ENCODE measurements at regions not wholly inside any gene's neighbourhood (a gene's known extent, or its start where the extent isn't known, plus 50 kb on each side); places are given as distances from the start of the nearest gene placed in this dataset.
"Not testable (repeated sequence)": the region's sequence is repeated elsewhere in the genome, so short reads cannot be mapped to it uniquely, and the experiment has no call there.

DNA sequence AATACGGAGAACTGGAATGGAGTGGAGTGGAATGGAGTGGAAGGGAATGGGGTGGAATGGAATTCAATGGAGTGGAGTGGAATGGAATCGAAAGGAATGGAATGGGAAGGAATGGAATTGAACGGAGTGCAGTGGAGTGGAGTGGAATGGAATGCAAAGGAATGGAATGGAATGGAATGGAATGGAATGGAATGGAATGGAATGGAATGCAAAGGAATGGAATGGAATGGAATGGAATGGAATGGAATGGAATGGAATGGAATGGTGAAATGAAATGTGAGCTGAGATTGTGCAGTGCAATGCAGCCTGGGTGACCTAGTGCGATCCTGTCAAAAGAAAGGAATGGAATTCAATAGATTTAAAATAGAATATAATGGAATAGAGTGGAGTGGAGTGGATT, 357.3 kb upstream of the WSB1 start:
- POLR2A ChIA-PET; CTCF ChIA-PET; H3K4me3 ChIP-seq (ENCODE audit: low read depth, low read length); DNase-seq (ENCODE audit: low read depth, low spot score): not testable (repeated sequence)

DNA sequence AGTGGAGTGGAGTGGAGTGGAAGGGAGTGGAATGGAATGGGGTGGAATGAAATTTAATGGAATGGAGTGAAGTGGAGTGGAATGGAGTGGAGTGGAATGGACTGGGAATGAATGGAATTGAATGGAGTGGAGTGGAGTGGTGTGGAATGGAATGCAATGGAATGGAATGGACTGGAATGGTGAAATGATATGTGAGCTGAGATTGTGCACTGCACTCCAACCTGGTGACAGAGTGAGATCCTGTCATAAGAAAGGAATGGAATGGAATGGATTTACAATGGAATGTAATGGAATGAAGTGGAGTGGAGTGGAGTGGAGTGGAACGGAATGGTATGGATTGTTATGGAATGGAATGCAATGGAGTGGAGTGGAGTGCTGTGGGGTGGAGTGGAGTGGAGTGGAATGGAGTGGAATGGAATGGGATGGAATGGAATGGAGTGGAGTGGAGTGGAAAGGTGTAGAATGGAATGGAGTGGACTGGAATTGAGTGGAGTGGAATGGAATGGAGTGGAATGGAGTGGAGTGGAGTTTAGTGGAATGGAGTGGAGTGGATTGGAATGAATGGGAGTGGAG, 356.1 kb upstream of the WSB1 start:
- POLR2A ChIA-PET; CTCF ChIA-PET; H3K4me3 ChIP-seq (ENCODE audit: low read depth, low read length); DNase-seq (ENCODE audit: low read depth, low spot score): not testable (repeated sequence)

DNA sequence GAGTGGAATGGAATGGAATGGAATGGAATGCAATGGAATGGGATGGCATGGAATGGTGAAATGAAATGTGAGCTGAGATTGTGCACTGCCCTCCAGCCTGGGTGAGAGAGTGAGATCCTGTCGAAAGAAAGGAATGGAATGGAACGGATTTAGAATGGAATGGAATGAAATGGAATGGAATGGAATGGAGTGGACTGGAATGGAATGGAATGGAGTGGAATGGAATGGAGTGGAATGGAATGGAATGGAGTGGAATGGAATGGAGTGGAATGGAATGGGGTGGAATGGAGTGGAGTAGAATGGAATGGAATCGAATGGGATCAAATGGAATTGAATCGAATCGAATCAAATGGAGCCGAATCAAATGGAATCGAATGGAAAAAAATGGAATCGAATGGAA, 354.2 kb upstream of the WSB1 start:
- POLR2A ChIA-PET; DNase-seq (ENCODE audit: low read depth, low spot score); H3K4me3 ChIP-seq (ENCODE audit: low read depth, low read length); CTCF ChIA-PET: not testable (repeated sequence)

DNA sequence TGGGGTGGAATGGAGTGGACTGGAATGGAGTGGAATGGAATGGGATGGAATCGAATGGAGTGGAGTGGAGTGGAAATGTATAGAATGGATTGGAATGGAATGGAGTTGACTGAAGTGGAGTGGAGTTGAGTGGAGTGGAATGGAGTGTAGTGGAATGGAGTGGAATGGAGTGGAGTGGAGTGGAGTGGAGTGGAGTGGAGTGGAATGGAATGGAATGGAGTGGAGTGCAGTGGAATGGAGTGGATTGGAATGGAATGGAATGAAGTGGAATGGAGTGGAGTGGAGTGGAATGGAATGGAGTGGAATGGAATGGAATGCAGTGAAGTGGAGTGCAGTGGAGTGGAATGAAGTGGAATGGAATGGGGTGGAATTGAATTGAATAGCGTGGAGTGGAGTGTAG, 353.3 kb upstream of the WSB1 start:
- POLR2A ChIA-PET; H3K4me3 ChIP-seq (ENCODE audit: low read depth, low read length); DNase-seq (ENCODE audit: low read depth, low spot score); CTCF ChIA-PET: not testable (repeated sequence)

DNA sequence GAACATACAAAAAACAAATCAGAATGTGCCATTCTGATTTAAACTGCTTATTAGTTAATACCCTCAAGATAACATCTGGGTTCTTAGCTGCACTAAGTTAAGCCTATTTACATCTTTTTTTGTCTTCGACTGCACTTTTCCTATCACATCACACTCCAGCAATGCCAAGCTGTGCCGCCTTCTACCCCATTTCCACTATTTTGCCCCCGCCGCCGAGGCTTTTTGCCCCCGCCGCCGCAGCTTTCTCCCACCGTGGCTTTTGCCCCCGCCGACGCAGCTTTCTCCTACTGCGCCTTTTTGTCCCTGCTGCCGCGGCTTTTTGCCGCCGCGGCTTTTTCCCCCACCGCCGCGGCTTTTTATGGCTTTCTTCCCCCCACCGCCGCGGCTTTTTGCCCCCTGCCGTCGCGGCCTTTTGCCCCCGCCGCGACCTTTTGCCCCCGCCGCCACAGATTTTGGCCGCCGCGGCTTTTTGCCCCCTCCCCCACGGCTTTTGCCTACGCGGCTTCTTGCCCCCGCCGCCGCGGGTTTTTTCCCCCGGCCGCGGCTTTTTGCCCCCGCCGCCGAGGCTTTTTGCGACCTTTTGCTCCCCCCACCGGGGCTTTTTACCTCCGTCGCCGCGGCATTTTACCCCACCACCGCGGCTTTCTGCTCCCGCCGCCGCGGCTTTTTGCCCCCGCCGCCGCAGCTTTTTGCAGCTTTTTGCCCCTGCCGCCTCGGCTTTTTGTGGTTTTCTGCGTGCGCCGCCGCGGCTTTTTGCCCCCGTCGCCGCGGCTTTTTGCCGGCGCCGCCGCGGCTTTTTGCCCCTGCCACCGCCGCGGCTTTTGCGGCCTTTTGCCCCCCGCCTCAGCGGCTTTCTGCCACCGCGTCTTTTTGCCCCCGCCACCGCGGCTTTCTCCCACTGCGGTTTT, 331.4 kb upstream of the WSB1 start:
- H3K4me3 ChIP-seq (ENCODE audit: low read depth, low read length), result no peak overlapping the region
- CTCF ChIA-PET, result no interaction called here
- no peak for DNase-seq (ENCODE audit: low read depth, low spot score)
- POLR2A ChIA-PET, result no interaction called here
- TF ChIP-seq, protein P1, sequence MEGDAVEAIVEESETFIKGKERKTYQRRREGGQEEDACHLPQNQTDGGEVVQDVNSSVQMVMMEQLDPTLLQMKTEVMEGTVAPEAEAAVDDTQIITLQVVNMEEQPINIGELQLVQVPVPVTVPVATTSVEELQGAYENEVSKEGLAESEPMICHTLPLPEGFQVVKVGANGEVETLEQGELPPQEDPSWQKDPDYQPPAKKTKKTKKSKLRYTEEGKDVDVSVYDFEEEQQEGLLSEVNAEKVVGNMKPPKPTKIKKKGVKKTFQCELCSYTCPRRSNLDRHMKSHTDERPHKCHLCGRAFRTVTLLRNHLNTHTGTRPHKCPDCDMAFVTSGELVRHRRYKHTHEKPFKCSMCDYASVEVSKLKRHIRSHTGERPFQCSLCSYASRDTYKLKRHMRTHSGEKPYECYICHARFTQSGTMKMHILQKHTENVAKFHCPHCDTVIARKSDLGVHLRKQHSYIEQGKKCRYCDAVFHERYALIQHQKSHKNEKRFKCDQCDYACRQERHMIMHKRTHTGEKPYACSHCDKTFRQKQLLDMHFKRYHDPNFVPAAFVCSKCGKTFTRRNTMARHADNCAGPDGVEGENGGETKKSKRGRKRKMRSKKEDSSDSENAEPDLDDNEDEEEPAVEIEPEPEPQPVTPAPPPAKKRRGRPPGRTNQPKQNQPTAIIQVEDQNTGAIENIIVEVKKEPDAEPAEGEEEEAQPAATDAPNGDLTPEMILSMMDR (IDR thresholded peaks at IDR 0.05; ENCODE audit: insufficient read depth, low read length, missing control alignments), result no peak

DNA sequence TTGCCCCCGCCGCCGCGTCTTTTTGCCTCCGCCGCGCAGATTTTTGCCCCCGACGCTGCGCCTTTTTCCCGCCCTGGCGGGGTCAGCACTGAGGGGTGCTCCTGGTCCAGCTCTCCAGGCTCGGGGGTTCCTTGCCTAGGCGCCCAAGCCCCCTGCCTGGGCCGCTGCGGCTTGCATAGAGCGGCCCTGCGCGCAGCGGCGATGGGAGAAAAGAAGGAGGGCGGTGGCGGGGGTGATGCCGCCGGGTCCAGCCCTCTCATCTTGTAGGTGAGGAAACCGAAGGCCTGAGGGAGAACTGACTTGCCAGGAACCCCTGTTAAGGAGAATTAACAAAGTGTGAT, 330.8 kb upstream of the WSB1 start:
- no peak for DNase-seq (ENCODE audit: low read depth, low spot score)
- TF ChIP-seq, protein P1 (IDR thresholded peaks at IDR 0.05; ENCODE audit: insufficient read depth, low read length, missing control alignments), result no peak
- CTCF ChIA-PET, result no interaction called here
- no peak overlapping the region for H3K4me3 ChIP-seq (ENCODE audit: low read depth, low read length)
- POLR2A ChIA-PET, result no interaction called here

DNA sequence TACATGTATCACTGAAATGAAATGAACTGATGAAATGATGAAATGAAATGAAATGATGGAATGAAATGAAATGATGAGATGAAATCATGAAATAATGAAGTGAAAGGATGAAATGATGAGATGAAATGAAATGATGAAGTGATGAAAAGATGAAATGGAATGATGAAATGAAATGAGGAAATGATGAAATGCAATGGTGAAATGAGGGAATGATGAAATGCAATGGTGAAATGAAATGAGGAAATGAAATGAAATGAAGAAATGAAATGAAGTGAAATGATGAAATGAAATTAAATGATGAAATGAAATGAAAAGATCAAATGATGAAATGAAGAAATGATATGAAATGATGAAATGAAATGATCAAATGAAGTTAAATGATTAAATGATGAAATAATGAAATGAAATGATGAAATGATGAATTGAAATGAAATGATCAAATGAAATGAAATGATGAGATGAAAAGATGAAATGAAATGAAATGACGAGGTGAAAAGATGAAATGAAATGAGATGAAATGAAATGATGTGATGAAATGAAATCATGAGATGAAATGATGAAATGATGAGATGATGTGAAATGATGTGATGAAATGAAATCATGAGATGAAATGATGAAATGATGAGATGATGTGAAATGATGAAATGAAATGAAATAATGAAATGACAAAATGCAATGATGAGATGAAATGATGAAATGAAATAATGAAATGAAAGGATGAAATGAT, 327.9 kb upstream of the WSB1 start:
- DNase-seq (ENCODE audit: low read depth, low spot score); H3K4me3 ChIP-seq (ENCODE audit: low read depth, low read length); POLR2A ChIA-PET; CTCF ChIA-PET: not testable (repeated sequence)

DNA sequence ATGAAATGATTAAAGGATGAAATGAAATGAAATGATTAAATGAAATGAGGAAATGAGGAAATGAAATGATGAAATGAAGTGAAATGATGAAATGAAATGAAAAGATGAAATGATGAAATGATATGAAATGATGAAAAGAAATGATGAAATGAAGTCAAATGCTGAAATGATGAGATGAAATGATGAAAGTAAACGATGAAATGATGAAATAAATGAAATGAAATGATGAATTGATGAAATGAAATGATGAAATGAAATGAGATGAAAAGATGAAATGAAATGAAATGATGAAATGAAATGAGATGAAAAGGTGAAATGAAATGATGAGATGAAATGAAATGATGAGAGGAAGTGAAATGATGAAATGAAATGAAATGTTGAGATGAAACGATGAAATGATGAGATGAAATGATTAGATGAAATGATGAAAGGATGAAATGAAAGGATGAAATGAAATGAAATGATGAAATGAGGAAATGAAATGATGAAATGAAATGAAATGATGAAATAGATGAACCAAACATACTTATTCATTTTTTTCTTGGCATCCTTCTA, 327.2 kb upstream of the WSB1 start:
- H3K4me3 ChIP-seq (ENCODE audit: low read depth, low read length); CTCF ChIA-PET; DNase-seq (ENCODE audit: low read depth, low spot score); POLR2A ChIA-PET: not testable (repeated sequence)

DNA sequence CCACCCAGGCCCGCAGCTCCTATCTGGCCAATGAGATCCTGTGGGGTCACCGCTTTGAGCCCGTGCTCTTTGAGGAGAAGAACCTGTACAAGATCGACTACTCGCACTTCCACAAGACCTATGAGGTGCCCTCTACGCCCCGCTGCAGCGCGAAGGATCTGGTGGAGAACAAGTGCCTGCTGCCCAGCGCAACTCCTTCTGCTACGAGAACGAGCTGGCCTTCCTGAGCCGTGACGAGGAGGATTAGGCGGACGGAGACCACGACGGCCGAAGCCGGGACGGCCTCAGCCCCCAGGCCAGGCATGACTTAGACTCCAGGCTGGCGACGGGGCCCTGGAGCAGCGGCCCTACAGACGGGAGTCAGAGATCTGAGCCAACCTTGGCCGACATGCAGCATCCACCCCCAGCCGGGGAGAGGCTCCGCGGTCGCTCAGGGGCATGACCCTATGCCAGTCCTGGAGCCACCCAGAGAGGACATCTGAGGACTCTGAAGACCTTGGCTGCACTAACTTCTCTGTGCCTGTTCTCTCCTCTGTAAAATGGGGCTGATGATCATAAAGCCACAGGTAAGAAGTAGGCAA, 312.0 kb upstream of the WSB1 start:
- DNase-seq (ENCODE audit: low read depth, low spot score); POLR2A ChIA-PET; CTCF ChIA-PET; H3K4me3 ChIP-seq (ENCODE audit: low read depth, low read length): not testable (repeated sequence)

DNA sequence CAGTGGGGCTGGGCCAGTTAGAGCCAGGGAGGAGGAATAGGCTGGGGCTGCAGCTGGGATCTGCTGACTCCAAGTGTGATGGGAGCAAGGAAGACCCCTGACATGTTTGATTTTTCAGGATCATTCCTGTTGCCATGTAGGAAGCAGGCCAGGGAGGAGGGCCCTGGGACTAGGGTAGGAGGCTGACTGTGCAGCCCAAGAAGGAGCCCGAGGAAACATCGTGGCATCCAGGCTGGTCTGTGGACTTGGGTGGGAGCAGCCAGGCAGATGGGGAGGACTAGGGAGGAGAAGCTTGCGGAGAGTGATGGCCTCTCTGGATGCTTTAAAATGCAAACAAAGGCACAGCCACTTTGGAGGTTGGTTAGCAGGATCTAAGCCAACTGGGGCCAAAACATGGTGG, 311.4 kb upstream of the WSB1 start:
- H3K4me3 ChIP-seq (ENCODE audit: low read depth, low read length); CTCF ChIA-PET; DNase-seq (ENCODE audit: low read depth, low spot score); POLR2A ChIA-PET: not testable (repeated sequence)

DNA sequence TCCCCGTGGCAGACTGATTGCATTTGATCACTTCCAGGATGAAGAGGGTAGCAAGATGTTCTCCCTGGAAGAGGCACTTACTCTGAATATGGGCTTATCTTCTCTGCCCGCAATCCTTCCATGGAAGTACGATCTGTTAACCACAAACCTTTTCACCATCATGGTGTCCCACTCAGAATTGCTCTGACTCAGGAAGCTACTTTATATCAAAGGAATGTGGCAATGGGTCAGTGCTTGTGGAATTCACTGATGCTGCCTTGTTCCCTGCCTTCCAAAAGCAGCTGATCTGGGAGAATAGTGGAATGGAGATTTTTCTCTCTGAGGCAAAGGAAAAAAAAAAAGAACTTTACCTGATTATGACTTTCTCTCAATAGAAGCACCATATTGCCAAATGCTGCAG, 306.1 kb upstream of the WSB1 start:
- H3K4me3 ChIP-seq (ENCODE audit: low read depth, low read length); POLR2A ChIA-PET; DNase-seq (ENCODE audit: low read depth, low spot score); CTCF ChIA-PET: not testable (repeated sequence)

DNA sequence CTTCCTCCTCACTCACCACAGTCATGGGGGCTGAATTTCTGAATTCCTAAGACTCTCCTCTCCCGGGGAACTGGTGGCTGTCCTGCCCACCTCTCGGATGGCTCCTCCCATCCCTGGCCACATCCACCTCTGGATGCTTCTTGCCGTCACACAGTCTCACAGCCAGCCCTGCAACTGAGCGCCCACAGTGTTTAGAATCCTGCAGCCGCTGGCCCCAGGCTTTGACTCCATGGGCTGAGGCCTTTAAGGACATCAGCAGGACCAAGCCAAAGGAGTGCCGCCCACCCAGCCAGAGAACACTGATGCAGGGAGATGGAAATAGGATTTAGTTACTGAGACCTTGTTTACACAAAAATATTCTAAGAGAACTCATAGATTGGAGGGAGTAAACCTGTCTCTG, 299.3 kb upstream of the WSB1 start:
- POLR2A ChIA-PET; H3K4me3 ChIP-seq (ENCODE audit: low read depth, low read length); CTCF ChIA-PET; DNase-seq (ENCODE audit: low read depth, low spot score): not testable (repeated sequence)

DNA sequence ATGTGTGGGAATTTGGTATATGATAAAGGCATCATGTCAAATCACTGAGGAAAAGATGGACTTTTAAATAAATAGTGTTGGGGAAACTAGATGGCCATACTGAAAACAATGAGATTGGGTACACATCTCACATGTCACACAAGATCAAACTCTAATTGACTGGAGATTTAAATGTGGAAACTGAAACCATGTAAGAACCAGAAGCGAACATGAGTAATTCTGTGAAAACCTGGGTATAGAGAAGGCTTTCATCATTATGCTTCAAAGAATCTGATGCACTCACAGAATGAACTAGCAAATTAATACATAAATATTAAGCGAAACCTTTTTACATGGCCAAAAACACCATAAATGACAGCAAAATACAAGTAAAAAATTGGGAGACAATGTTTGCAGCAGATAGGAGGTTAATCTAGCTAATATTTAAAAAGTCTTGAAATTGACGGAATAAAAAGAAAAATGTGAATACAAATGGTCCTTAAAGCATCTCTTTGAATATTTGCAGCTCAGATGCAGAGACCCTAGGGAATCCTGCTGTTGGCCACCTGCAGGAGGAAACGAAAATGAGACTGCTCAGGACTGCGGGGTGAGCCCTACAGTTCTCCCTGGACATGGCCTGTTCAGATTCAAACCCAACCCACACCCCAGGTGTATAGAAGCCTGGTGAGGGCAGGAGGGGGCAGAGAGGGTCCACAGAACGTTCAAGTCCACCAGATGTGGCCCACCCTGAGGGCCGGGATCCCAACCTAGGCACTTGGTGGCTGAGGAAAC, 297.6 kb upstream of the WSB1 start:
- DNase-seq (ENCODE audit: low read depth, low spot score); H3K4me3 ChIP-seq (ENCODE audit: low read depth, low read length); POLR2A ChIA-PET; CTCF ChIA-PET: not testable (repeated sequence)

Data from AG04449 (cell line).